Inferior parietal cortex (tissue), 1 donor: ENCODE measurements at regions not wholly inside any gene's neighbourhood (a gene's known extent, or its start where the extent isn't known, plus 50 kb on each side); places are given as distances from the start of the nearest gene placed in this dataset.

Experiments used
- DNase-seq: peaks from one replicate; pipeline ENCODE4 v3.0.0-alpha.2; 2016; ENCODE audit errors: extremely low spot score

DNA sequence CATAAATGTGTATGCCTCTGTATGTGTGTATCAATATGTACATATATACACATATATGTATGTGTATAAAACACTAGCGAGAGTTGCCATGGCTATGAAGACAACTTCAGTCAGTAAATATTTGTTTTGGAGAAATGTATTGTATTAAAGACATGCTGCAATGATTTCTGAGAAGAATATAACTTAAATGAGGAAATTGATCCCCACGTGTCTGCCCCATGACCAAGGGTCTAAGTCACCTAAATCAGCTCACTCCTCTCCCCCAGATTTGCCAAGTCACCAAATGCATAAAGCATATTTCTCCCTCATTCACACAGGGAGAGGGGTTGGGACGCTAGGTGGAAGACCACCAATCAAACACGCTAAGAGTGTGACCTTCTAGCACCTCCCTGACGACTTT lies 58.3 kb upstream of the LYST start:
- no peak for DNase-seq

DNA sequence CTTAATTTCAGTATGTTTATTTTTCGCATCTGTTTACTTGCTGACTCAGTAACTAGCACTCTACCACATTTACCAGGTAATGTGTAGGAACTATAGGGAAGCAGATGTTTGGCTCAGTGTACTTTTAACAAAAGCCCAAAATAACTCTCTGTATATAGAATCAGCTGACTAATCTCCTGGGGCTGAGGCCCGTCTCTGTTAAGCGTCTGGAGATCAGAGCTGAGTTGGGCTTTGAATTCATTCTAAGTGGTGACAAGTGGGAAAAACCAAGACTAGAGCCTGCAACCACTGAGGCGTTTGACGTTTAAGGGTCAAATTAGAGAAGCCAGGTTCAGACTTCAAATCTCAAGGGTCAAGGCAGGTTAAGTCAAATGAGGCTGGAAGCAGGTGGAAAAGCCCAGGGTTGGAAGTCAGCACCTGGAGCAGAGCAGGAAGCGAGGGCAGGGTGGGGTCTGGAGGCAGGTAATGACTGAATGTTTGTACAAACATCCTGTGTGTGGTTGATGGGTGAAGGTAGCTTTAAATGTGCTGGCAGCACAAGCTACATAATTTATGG lies 56.8 kb upstream of the LYST start:
- no peak for DNase-seq

GRCh38 chr1:235920596-235921375 lies 54.1 kb upstream of the LYST start:
- no peak for DNase-seq

GRCh38 chr1:235919833-235920441 lies 53.2 kb upstream of the LYST start:
- DNase-seq = no peak

GRCh38 chr1:235919127-235919832 lies 52.6 kb upstream of the LYST start:
- no peak for DNase-seq

DNA sequence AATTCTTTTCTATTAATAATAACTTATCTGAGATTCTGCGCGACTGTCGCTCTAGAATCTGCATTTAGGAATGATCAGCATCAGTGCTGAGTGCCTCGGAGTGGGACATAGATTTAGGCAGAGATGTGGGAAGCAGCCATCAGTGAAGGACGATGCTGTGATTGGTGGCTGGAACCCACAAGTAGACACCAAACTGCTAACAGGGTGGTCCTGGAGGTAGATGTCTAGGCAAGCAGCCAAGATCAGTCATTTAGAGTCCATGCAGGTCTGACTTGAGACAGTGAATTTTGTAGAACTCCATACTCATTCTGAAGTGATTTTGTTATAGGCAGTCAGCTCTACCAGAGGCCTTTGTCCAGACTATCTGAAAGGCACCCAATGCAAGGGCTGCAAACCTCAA lies 51.8 kb upstream of the LYST start:
- DNase-seq = no peak

DNA sequence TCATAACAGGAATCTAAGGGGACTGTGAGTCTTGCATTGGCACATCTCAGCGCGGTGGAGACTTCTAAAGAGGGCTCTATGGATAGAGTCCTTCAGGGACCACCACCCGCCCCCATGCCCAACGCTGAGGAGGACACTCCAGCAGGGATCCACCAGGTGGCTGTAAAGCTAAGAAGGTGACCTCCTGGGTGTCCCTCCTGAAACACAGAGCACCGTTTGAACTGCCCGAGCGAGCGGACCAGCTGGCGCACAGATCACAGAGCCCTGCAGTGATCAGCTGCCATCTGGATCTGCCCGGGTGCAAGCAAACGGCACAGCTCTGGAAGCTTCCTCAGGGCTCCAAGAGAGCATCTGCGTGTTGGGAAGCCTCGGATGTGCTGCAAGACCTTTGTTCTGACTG lies 51.3 kb upstream of the LYST start:
- no peak for DNase-seq

- DNase-seq = peak; percentile 45
Measured at GRCh38 chr1:235917267-235917811, 50.6 kb upstream of the LYST start.
